ENCODE measurements at regions not wholly inside any gene's neighbourhood (a gene's known extent, or its start where the extent isn't known, plus 50 kb on each side); places are given as distances from the start of the nearest gene placed in this dataset.

DNA sequence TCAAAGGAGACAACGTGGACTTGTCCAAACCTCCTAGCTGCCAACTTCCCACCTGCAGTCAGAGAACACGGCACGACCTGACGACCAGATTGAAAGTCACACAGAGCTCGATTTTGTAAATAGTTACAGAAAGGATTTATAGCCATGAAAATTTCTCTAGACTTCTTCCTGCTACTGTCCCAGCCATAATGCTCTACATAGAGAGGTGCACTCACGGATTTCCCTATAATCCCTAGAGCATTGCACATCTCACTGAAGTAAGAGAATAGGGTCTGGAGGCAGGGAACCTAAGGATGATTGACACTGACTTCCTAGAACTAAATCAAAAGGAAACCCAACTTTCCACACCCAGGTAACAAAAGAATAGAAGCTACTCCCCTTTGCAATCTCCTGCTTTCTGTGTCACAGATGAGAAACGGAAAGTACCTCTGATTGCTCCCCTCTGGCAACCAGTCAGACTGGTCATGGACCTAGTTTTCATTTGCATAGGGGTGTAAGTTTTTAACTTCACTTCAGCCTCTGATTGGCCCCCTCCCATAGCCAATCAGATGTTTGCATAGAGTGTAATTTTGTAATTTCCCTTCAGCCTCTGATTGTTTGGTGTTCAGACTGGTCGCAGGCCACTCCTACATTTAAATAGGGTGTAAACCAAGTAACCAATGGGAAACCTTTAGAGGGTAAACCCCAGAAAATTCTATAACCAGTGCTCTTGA, 58.6 kb upstream of the FBXO11 start:
- TF ChIP-seq POLR2A (IDR thresholded peaks at IDR 0.05) (no peak), POLR2AphosphoS5 (IDR thresholded peaks at IDR 0.05) (no peak), EP300 (IDR thresholded peaks at IDR 0.05) (no peak)
- TF ChIP-seq, protein P1, sequence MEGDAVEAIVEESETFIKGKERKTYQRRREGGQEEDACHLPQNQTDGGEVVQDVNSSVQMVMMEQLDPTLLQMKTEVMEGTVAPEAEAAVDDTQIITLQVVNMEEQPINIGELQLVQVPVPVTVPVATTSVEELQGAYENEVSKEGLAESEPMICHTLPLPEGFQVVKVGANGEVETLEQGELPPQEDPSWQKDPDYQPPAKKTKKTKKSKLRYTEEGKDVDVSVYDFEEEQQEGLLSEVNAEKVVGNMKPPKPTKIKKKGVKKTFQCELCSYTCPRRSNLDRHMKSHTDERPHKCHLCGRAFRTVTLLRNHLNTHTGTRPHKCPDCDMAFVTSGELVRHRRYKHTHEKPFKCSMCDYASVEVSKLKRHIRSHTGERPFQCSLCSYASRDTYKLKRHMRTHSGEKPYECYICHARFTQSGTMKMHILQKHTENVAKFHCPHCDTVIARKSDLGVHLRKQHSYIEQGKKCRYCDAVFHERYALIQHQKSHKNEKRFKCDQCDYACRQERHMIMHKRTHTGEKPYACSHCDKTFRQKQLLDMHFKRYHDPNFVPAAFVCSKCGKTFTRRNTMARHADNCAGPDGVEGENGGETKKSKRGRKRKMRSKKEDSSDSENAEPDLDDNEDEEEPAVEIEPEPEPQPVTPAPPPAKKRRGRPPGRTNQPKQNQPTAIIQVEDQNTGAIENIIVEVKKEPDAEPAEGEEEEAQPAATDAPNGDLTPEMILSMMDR (IDR thresholded peaks at IDR 0.05): no peak

Data from stomach (tissue), 4 donors.